Spleen (tissue), 7 donors: ENCODE measurements at regions not wholly inside any gene's neighbourhood (a gene's known extent, or its start where the extent isn't known, plus 50 kb on each side); places are given as distances from the start of the nearest gene placed in this dataset.

Source experiments
- POLR2A ChIP-seq, 3 donors: fragments of 450-650 bp; IDR thresholded peaks; one replicate each; pipeline ENCODE4 v1.5.1; 2017; ENCODE audit warnings: antibody characterized with exemption in 3 of 3, mild to moderate bottlenecking in 1 of 3
- POLR2AphosphoS5 ChIP-seq, 3 donors: sonication (generic); formaldehyde crosslinking; IDR thresholded peaks; one replicate each; pipeline ENCODE4 v1.5.1; 2017; ENCODE audit warnings: antibody characterized with exemption in 3 of 3
- TF ChIP-seq, protein P1 (sequence below), 11 experiments: fragments of 200-600 bp in 7 of 11; fragments of 450-650 bp in 4 of 11; sonication (generic) in 4 of 11; IDR thresholded peaks in 8 of 11; conservative IDR thresholded peaks in 3 of 11; 1 replicate in 7 of 11; 2 replicates in 4 of 11; pipeline versions ENCODE4 v1.4.0 to v1.8.0; 2016 to 2021; ENCODE audit warnings: antibody characterized with exemption in 11 of 11, inconsistent platforms in 4 of 11, mild to moderate bottlenecking in 1 of 11
- donor health status: DM: no; HTN: no; CAD: no; lungs with moderate emphysema.
- donor health status: DM: no; HTN: no; CAD: no.
- donor health status: DM: no; HTN: no; CAD: no.

DNA sequence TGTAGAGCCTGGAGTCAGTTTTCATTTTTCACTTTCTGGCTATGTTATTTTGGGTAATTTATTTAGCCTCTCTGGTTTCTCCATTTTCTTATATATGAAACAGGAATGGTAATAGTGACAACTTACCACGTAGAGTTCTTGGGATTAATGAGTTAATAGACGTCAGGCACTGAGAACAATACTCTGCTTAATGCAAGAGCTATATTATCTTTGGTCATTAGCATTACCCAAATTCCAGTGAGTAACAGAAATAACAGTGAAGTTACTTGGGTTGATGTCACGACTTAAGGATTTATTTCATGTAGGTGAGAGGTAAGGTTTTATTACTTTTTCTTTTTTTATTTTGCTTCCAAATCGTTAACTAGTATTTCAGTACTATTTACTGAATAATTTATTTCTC is 601.0 kb upstream of the GCFC2 start:
- TF ChIP-seq, protein P1, sequence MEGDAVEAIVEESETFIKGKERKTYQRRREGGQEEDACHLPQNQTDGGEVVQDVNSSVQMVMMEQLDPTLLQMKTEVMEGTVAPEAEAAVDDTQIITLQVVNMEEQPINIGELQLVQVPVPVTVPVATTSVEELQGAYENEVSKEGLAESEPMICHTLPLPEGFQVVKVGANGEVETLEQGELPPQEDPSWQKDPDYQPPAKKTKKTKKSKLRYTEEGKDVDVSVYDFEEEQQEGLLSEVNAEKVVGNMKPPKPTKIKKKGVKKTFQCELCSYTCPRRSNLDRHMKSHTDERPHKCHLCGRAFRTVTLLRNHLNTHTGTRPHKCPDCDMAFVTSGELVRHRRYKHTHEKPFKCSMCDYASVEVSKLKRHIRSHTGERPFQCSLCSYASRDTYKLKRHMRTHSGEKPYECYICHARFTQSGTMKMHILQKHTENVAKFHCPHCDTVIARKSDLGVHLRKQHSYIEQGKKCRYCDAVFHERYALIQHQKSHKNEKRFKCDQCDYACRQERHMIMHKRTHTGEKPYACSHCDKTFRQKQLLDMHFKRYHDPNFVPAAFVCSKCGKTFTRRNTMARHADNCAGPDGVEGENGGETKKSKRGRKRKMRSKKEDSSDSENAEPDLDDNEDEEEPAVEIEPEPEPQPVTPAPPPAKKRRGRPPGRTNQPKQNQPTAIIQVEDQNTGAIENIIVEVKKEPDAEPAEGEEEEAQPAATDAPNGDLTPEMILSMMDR (IDR thresholded peaks at IDR 0.05 in 8 of 11, conservative IDR thresholded peaks at IDR 0.05 in 3 of 11): no peak
- TF ChIP-seq POLR2A (IDR thresholded peaks at IDR 0.05) (no peak), POLR2AphosphoS5 (IDR thresholded peaks at IDR 0.05) (no peak)
